ENCODE measurements at regions not wholly inside any gene's neighbourhood (a gene's known extent, or its start where the extent isn't known, plus 50 kb on each side); places are given as distances from the start of the nearest gene placed in this dataset.
A peak's percentile ranks its signal among the peaks of the same experiment; 100 is the strongest.

- 76% methylated on average over 3 of the region's 4 CpGs for WGBS (ENCODE audit: insufficient coverage, low coverage, low lambda C conversion rate, missing lambda C conversion rate)
- intact Hi-C loops (cut with DNase I): no loop called here
- no peak overlapping the region for H3K27ac ChIP-seq
- ATAC-seq (no peak), DNase-seq (no peak)
- H3K4me1 ChIP-seq: no peaks in the 10 kb centered on the region
- no peaks in the 10 kb centered on the region for H3K36me3 ChIP-seq
- TF ChIP-seq POLR2A (IDR thresholded peaks at IDR 0.05) (no peak), CTCF (IDR thresholded peaks at IDR 0.05) (no peak)
- H3K4me3 ChIP-seq: no peak overlapping the region
- no peaks in the 10 kb centered on the region for H3K27me3 ChIP-seq
- no peaks in the 10 kb centered on the region for H3K9me3 ChIP-seq
Observed at GRCh38 chr10:113279262-113279661, 273.6 kb upstream of the HABP2 start.

- 73% methylated on average over 4 of the region's 4 CpGs for WGBS (ENCODE audit: insufficient coverage, low coverage, low lambda C conversion rate, missing lambda C conversion rate)
- Histone ChIP-seq H3K27ac (no peak overlapping the region), H3K9me3 (no peaks in the 10 kb centered on the region), H3K4me3 (no peak overlapping the region), H3K36me3 (no peaks in the 10 kb centered on the region), H3K4me1 (no peaks in the 10 kb centered on the region), H3K27me3 (no peaks in the 10 kb centered on the region)
- intact Hi-C loops (cut with DNase I): no loop called here
- DNase-seq: no peak
- ATAC-seq: no peak
- no peak for TF ChIP-seq CTCF (IDR thresholded peaks at IDR 0.05)
- TF ChIP-seq POLR2A (IDR thresholded peaks at IDR 0.05): no peak
Observed at GRCh38 chr10:113282564-113282963, 270.3 kb upstream of the HABP2 start.

GRCh38 chr10:113283189-113283588 lies 269.7 kb upstream of the HABP2 start:
- Histone ChIP-seq H3K36me3 (no peaks in the 10 kb centered on the region), H3K4me3 (no peak overlapping the region), H3K27ac (no peak overlapping the region), H3K27me3 (no peaks in the 10 kb centered on the region), H3K9me3 (no peaks in the 10 kb centered on the region), H3K4me1 (no peaks in the 10 kb centered on the region)
- intact Hi-C loops (cut with DNase I): no loop called here
- TF ChIP-seq POLR2A (IDR thresholded peaks at IDR 0.05) (no peak), CTCF (IDR thresholded peaks at IDR 0.05) (peak in 1 of 4 donors; percentile 10)
- ATAC-seq (peak in 3 of 4 donors; percentile 40 to 48 (median 47)), DNase-seq (no peak)
- 60% methylated on average over 1 of the region's 5 CpGs for WGBS (ENCODE audit: insufficient coverage, low coverage, low lambda C conversion rate, missing lambda C conversion rate)

GRCh38 chr10:113284635-113285034 lies 268.2 kb upstream of the HABP2 start:
- Histone ChIP-seq H3K4me3 (no peak overlapping the region), H3K27ac (no peak overlapping the region), H3K27me3 (no peaks in the 10 kb centered on the region), H3K9me3 (no peaks in the 10 kb centered on the region), H3K36me3 (no peaks in the 10 kb centered on the region), H3K4me1 (no peaks in the 10 kb centered on the region)
- no peak for TF ChIP-seq POLR2A (IDR thresholded peaks at IDR 0.05)
- TF ChIP-seq CTCF (IDR thresholded peaks at IDR 0.05): no peak
- DNase-seq: no peak
- WGBS (ENCODE audit: insufficient coverage, low coverage, low lambda C conversion rate, missing lambda C conversion rate): 60% methylated on average over 1 of the region's 4 CpGs
- no peak for ATAC-seq
- intact Hi-C loops (cut with DNase I): no loop called here

GRCh38 chr10:113285305-113285704 lies 267.5 kb upstream of the HABP2 start:
- ATAC-seq (no peak), DNase-seq (no peak)
- Histone ChIP-seq H3K9me3 (no peaks in the 10 kb centered on the region), H3K27me3 (no peaks in the 10 kb centered on the region), H3K4me3 (no peak overlapping the region), H3K27ac (no peak overlapping the region), H3K4me1 (no peaks in the 10 kb centered on the region), H3K36me3 (no peaks in the 10 kb centered on the region)
- intact Hi-C loops (cut with DNase I): no loop called here
- TF ChIP-seq CTCF (IDR thresholded peaks at IDR 0.05) (no peak), POLR2A (IDR thresholded peaks at IDR 0.05) (no peak)
- 67% methylated on average over 6 of the region's 9 CpGs for WGBS (ENCODE audit: insufficient coverage, low coverage, low lambda C conversion rate, missing lambda C conversion rate)

Data from right lobe of liver (tissue), 6 donors.